Pancreas (tissue), 10 donors: ENCODE measurements at regions not wholly inside any gene's neighbourhood (a gene's known extent, or its start where the extent isn't known, plus 50 kb on each side); places are given as distances from the start of the nearest gene placed in this dataset.

Experiments
- ATAC-seq, 4 donors: fragments of 200-7000 bp; cut with Tn5 transposase; one replicate each; pipeline versions ENCODE4 v1.8.0 to v1.9.1; 2020; ENCODE audit warnings: mild to moderate bottlenecking in 4 of 4, moderate library complexity in 4 of 4
- DNase-seq, 6 donors: peaks; one replicate each; pipeline ENCODE4 v3.0.0-alpha.2; 2020
- FAIRE-seq: peaks from 2 replicates; lab custom pipeline; 2012; peaks lifted over from hg19 to GRCh38; lab: Jason Lieb, UNC
- H3K27ac ChIP-seq, 4 donors: fragments of 200-600 bp; sonication (generic); 1 replicate in 3 of 4; 2 replicates in 1 of 4; pipeline versions ENCODE4 v1.5.0 to v1.8.0; 2020
- H3K27me3 ChIP-seq, 4 donors: fragments of 200-600 bp; one replicate each; pipeline ENCODE4 v1.8.0; 2021
- H3K36me3 ChIP-seq, 3 donors: fragments of 200-600 bp; sonication (generic) in 1 of 3; one replicate each; pipeline versions ENCODE4 v1.5.0 to v1.8.0; 2020 to 2021
- H3K4me1 ChIP-seq, 3 donors: fragments of 200-600 bp; one replicate each; pipeline ENCODE4 v1.8.0; 2021
- H3K4me3 ChIP-seq, 4 donors: fragments of 200-600 bp; sonication (generic) in 2 of 4; one replicate each; pipeline versions ENCODE4 v1.5.0 to v1.8.0; 2020 to 2021
- H3K9me3 ChIP-seq, 4 donors: fragments of 200-600 bp; one replicate each; pipeline ENCODE4 v1.8.0; 2021
- WGBS, 2 donors: extraction: QIAGEN DNeasy Blood & Tissue Kit; methylation state at CpG; one replicate each; pipeline ENCODE4 v1.1.7; 2013; 5-methylcytosine and 5-hydroxymethylcytosine counted together
- intact Hi-C, 3 donors: fragments of 100-400 bp; cut with DNase I; formaldehyde crosslinking; loops; one replicate each; pipeline versions ENCODE4 v1.11.1 to v1.14.2; 2022
- TF ChIP-seq, protein P1 (sequence below), 4 donors: fragments of 200-600 bp; sonication (generic) in 3 of 4; IDR thresholded peaks; one replicate each; pipeline versions ENCODE4 v1.5.0 to v1.8.0; 2021; ENCODE audit warnings: antibody characterized with exemption in 4 of 4
- donor health status: healthy with polysubstance abuse.
- donor health status: DM: no; HTN: no; CAD: no; lungs with moderate emphysema.
- donor health status: DM: no; HTN: no; CAD: no.
- donor health status: control.
- donor health status: control.
- donor health status: Bipolar disorder and iron deficiency.
- donor health status: DM: yes; HTN: yes; CAD: no.
- donor health status: DM: no; HTN: no; CAD: no.
- donor health status: DM: no; HTN: no; CAD: no.
- donor health status: DM: yes; HTN: yes; CAD: no.

DNA sequence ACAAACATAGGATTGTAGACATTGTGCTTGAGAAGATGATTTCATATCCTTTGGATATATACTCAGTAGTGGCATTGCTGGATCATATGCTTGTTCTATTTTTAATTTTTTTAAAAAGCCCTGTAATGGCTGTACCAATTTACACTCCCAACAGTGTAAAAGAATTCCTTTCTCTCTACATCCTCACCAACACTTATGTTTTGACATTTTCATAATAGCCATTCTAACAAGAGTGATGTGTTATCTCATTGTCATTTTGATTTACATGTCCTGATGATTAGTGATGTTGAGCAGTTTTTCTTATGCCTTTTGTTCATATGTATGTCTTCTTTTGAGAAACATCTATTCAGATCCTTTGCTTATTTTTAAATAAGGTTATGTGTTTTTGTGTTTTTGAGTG lies 1039.2 kb upstream of the GOT2 start:
- H3K9me3 ChIP-seq: no peaks in the 10 kb centered on the region
- intact Hi-C loops: no loop called here
- no peak overlapping the region for H3K27ac ChIP-seq
- H3K36me3 ChIP-seq: no peaks in the 10 kb centered on the region
- no peaks in the 10 kb centered on the region for H3K27me3 ChIP-seq
- TF ChIP-seq, protein P1, sequence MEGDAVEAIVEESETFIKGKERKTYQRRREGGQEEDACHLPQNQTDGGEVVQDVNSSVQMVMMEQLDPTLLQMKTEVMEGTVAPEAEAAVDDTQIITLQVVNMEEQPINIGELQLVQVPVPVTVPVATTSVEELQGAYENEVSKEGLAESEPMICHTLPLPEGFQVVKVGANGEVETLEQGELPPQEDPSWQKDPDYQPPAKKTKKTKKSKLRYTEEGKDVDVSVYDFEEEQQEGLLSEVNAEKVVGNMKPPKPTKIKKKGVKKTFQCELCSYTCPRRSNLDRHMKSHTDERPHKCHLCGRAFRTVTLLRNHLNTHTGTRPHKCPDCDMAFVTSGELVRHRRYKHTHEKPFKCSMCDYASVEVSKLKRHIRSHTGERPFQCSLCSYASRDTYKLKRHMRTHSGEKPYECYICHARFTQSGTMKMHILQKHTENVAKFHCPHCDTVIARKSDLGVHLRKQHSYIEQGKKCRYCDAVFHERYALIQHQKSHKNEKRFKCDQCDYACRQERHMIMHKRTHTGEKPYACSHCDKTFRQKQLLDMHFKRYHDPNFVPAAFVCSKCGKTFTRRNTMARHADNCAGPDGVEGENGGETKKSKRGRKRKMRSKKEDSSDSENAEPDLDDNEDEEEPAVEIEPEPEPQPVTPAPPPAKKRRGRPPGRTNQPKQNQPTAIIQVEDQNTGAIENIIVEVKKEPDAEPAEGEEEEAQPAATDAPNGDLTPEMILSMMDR (IDR thresholded peaks at IDR 0.05): no peak
- no peak for FAIRE-seq
- H3K4me3 ChIP-seq: no peak overlapping the region
- no peak for ATAC-seq
- H3K4me1 ChIP-seq: no peaks in the 10 kb centered on the region
- DNase-seq: no peak

DNA sequence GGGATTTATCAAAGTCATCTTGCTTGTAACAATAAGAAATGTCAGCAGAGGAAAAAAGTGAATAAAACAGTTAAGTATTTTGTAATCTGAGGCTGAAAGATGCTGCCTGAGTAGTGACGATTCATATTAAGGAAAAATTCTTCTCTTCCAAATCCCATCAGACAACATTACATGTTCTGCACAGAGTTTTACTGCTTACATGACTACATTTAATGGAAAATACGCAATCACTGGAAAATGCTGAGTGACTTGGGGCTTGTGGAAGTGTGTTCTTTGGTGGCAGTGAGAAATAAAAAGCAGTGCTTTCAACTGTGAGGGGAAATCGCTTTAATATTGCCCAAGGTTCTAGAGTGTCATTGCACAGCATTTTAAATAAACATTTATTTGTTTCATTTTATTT lies 1025.2 kb upstream of the GOT2 start:
- TF ChIP-seq, protein P1 (IDR thresholded peaks at IDR 0.05): no peak

DNA sequence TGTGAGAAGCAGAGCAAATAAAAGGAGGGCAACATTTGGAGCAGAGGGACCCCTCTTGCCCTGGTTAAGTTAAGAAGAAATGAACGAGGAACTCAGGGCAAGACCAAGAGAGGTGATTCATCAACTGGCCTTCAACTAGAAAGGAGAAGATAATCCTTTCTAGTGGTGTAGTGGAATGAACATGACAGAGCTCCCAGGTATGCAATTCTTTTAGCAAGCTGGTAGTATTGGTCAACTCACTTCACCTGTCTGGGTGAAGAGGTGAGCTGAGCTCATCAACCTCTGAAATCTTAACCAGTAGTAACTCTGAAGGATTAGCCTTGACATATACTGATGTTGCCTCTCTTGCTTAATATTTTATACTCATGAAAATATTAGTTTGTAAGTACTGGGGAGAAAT lies 1024.7 kb upstream of the GOT2 start:
- Histone ChIP-seq H3K9me3 (no peaks in the 10 kb centered on the region), H3K27ac (no peak overlapping the region), H3K4me1 (no peaks in the 10 kb centered on the region), H3K4me3 (no peak overlapping the region), H3K27me3 (no peaks in the 10 kb centered on the region), H3K36me3 (no peaks in the 10 kb centered on the region)
- TF ChIP-seq, protein P1 (IDR thresholded peaks at IDR 0.05): no peak
- no peak for FAIRE-seq
- DNase-seq: no peak
- 13 to 28% methylated on average over 1 of the region's 1 CpG for WGBS, 2 donors
- intact Hi-C loops: no loop called here
- ATAC-seq: no peak

More for the DNA sequence above, 1025.2 kb upstream of the GOT2 start:
- H3K36me3 ChIP-seq: no peaks in the 10 kb centered on the region
- no peak overlapping the region for H3K27ac ChIP-seq
- no peaks in the 10 kb centered on the region for H3K27me3 ChIP-seq
- H3K4me3 ChIP-seq: no peak overlapping the region
- FAIRE-seq: no peak
- no peaks in the 10 kb centered on the region for H3K4me1 ChIP-seq
- intact Hi-C loops: no loop called here
- H3K9me3 ChIP-seq: no peaks in the 10 kb centered on the region
- DNase-seq: no peak
- no peak for ATAC-seq
- WGBS, 2 donors: 50 to 65% methylated on average over 3 of the region's 3 CpGs

DNA sequence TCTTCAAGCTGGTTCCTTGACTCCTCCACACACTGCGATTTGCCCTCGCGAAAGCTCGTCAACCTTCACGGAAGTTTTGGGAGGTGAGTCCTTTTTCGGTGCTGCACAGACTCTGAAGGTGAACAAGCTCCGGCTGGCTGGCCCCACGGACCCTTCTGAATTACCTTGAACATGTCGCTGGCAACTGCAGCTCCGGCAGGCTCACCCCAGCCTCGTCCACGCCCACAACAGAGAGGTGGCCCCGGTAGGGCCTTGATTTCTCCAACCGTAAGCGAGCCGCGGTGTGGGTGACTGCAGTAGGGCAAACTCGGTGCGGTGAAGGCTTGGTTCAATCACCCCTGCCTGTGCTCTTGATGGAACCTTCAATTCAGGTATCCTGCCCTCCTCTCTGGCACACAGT lies 1020.7 kb upstream of the GOT2 start:
- DNase-seq (peak in 2 of 6 donors; percentile 12 to 37), FAIRE-seq (no peak), ATAC-seq (no peak)
- no peaks in the 10 kb centered on the region for H3K9me3 ChIP-seq
- H3K4me3 ChIP-seq: no peak overlapping the region
- H3K27ac ChIP-seq: no peak overlapping the region
- 78 to 86% methylated on average over 19 of the region's 19 CpGs for WGBS, 2 donors
- intact Hi-C loops: no loop called here
- H3K4me1 ChIP-seq: no peaks in the 10 kb centered on the region
- H3K36me3 ChIP-seq: no peaks in the 10 kb centered on the region
- H3K27me3 ChIP-seq: no peaks in the 10 kb centered on the region
- TF ChIP-seq, protein P1 (IDR thresholded peaks at IDR 0.05): no peak

DNA sequence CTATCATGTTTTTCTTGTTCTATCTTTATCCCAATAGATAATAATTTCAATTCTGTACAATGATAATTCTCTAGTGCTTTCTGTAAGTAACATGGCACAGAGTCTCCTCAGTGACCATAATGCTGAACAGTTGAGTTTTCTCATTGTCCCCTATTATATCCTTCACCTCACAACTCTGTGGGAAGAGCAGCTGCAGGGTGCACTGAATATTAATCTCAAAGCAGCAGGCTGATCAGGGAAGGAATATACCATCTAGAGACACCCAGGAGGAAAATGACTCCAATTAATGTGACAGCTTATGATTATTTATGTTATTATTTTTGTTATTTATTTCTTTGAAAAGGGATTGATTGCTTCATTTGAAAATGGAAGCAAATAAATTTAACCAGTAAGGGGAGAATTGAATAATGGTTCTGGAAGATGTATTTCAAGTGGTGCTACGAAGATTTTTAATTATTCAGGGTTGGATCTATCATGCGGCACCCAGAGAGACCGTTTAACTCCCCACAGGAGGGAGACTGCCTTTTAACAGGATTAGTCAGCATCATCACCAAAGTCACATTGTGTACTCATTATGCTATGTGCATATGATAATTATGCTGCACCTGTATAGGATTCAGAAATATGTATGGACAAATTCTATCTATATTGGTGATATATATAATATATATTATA lies 1015.7 kb upstream of the GOT2 start:
- Histone ChIP-seq H3K4me1 (no peaks in the 10 kb centered on the region), H3K27me3 (no peaks in the 10 kb centered on the region), H3K4me3 (no peak overlapping the region), H3K27ac (no peak overlapping the region), H3K36me3 (no peaks in the 10 kb centered on the region), H3K9me3 (no peaks in the 10 kb centered on the region)
- DNase-seq (no peak), ATAC-seq (no peak), FAIRE-seq (no peak)
- TF ChIP-seq, protein P1 (IDR thresholded peaks at IDR 0.05): no peak
- intact Hi-C loops: no loop called here
- WGBS, 2 donors: 70 to 72% methylated on average over 3 of the region's 3 CpGs
